Colonic mucosa (tissue), 4 donors: ENCODE measurements at regions not wholly inside any gene's neighbourhood (a gene's known extent, or its start where the extent isn't known, plus 50 kb on each side); places are given as distances from the start of the nearest gene placed in this dataset.

ENCODE experiments used
- DNase-seq: peaks from one replicate; pipeline ENCODE4 v3.0.0-alpha.2; 2020
- H3K27ac ChIP-seq: fragments of 200-600 bp; one replicate; pipeline ENCODE4 v1.8.0; 2021
- H3K27me3 ChIP-seq: fragments of 200-600 bp; one replicate; pipeline ENCODE4 v1.8.0; 2021
- H3K36me3 ChIP-seq: fragments of 200-600 bp; one replicate; pipeline ENCODE4 v1.8.0; 2021
- H3K4me1 ChIP-seq: fragments of 200-600 bp; one replicate; pipeline ENCODE4 v1.8.0; 2021; ENCODE audit warnings: mild to moderate bottlenecking
- H3K4me3 ChIP-seq: fragments of 200-600 bp; one replicate; pipeline ENCODE4 v1.8.0; 2021
- H3K9ac ChIP-seq, 2 donors: one replicate each; pipeline ENCODE4 v1.7.0; 2013; ENCODE audit warnings: control low read depth in 2 of 2, low read depth in 2 of 2, low read length in 2 of 2
- H3K9me3 ChIP-seq: fragments of 200-600 bp; one replicate; pipeline ENCODE4 v1.8.0; 2021
- CTCF ChIP-seq: fragments of 200-600 bp; IDR thresholded peaks from one replicate; pipeline ENCODE4 v1.8.0; 2022; ENCODE audit warnings: antibody characterized with exemption, mild to moderate bottlenecking
- intact Hi-C: fragments of 100-400 bp; cut with DNase I; formaldehyde crosslinking; loops from one replicate; pipeline ENCODE4 v1.14.1; 2022
- donor health status: healthy.
- donor health status: DM: no; HTN: no; CAD: no.
- donor health status: DM: no; HTN: no; CAD: no.

GRCh38 chr6:122283884-122284283 is 115.6 kb upstream of the HSF2 start:
- Histone ChIP-seq H3K27ac (no peak overlapping the region), H3K9ac (no peak overlapping the region), H3K9me3 (no peaks in the 10 kb centered on the region), H3K36me3 (no peaks in the 10 kb centered on the region), H3K4me1 (no peaks in the 10 kb centered on the region), H3K27me3 (no peaks in the 10 kb centered on the region), H3K4me3 (no peak overlapping the region)
- TF ChIP-seq CTCF: no peak
- no peak for DNase-seq
- intact Hi-C loops: no loop called here

- Histone ChIP-seq H3K4me1 (no peaks in the 10 kb centered on the region), H3K9ac (no peak overlapping the region), H3K9me3 (no peaks in the 10 kb centered on the region), H3K4me3 (no peak overlapping the region), H3K36me3 (no peaks in the 10 kb centered on the region), H3K27me3 (no peaks in the 10 kb centered on the region), H3K27ac (no peak overlapping the region)
- intact Hi-C loops: no loop called here
- DNase-seq: no peak
- no peak for TF ChIP-seq CTCF
Measured at GRCh38 chr6:122284848-122285247, 114.6 kb upstream of the HSF2 start.

GRCh38 chr6:122285292-122285913 is 114.0 kb upstream of the HSF2 start:
- Histone ChIP-seq H3K27me3 (no peaks in the 10 kb centered on the region), H3K36me3 (no peaks in the 10 kb centered on the region), H3K9ac (no peak overlapping the region), H3K4me3 (no peak overlapping the region), H3K9me3 (no peaks in the 10 kb centered on the region), H3K27ac (no peak overlapping the region), H3K4me1 (no peaks in the 10 kb centered on the region)
- DNase-seq: no peak
- no peak for TF ChIP-seq CTCF
- intact Hi-C loops: no loop called here

- TF ChIP-seq CTCF: no peak
- Histone ChIP-seq H3K9ac (no peak overlapping the region), H3K27ac (no peak overlapping the region), H3K4me3 (no peak overlapping the region), H3K9me3 (no peaks in the 10 kb centered on the region), H3K27me3 (no peaks in the 10 kb centered on the region), H3K4me1 (no peaks in the 10 kb centered on the region), H3K36me3 (no peaks in the 10 kb centered on the region)
- no peak for DNase-seq
- intact Hi-C loops: no loop called here
Measured at GRCh38 chr6:122286512-122286911, 112.9 kb upstream of the HSF2 start.

- intact Hi-C loops: no loop called here
- no peak for TF ChIP-seq CTCF
- Histone ChIP-seq H3K9ac (no peak overlapping the region), H3K27ac (no peak overlapping the region), H3K4me3 (no peak overlapping the region), H3K9me3 (no peaks in the 10 kb centered on the region), H3K27me3 (no peaks in the 10 kb centered on the region), H3K4me1 (no peaks in the 10 kb centered on the region), H3K36me3 (no peaks in the 10 kb centered on the region)
- no peak for DNase-seq
Measured at GRCh38 chr6:122289762-122290539, 109.5 kb upstream of the HSF2 start.
